Chondrocyte (in vitro differentiated cells): ENCODE measurements at regions not wholly inside any gene's neighbourhood (a gene's known extent, or its start where the extent isn't known, plus 50 kb on each side); places are given as distances from the start of the nearest gene placed in this dataset.
A peak's percentile ranks its signal among the peaks of the same experiment; 100 is the strongest.

Source experiments
- DNase-seq: peaks from one replicate; pipeline ENCODE4 v3.0.0; 2021; ENCODE audit warnings: mixed read lengths, low spot score
- H3K27ac Mint-ChIP-seq: one replicate; pipeline ENCODE4 v1.8.0; 2021; ENCODE audit warnings: mild to moderate bottlenecking, moderate library complexity, mixed read lengths; ENCODE audit not compliant: unreplicated experiment
- H3K27me3 Mint-ChIP-seq: 2 replicates; pipeline ENCODE4 v1.8.0; 2021; ENCODE audit warnings: low read depth, mixed read lengths
- H3K36me3 Mint-ChIP-seq: 2 replicates; pipeline ENCODE4 v1.8.0; 2021; ENCODE audit warnings: low read depth, mixed read lengths
- H3K4me1 Mint-ChIP-seq: 2 replicates; pipeline ENCODE4 v1.8.0; 2021; ENCODE audit warnings: low read depth, mild to moderate bottlenecking, mixed read lengths
- H3K4me3 Mint-ChIP-seq: one replicate; pipeline ENCODE4 v1.8.0; 2021; ENCODE audit warnings: mild to moderate bottlenecking, moderate library complexity, mixed read lengths; ENCODE audit not compliant: unreplicated experiment
- H3K9me3 Mint-ChIP-seq: 2 replicates; pipeline ENCODE4 v1.8.0; 2021; ENCODE audit warnings: low read depth, mixed read lengths
- TF ChIP-seq, protein P1 (sequence below): fragments of 200-600 bp; sonication (generic); IDR thresholded peaks from 2 replicates; pipeline ENCODE4 v1.5.0; 2021; ENCODE audit warnings: antibody characterized with exemption, mild to moderate bottlenecking, moderate library complexity

- no peak for DNase-seq
- H3K4me3 Mint-ChIP-seq: peak overlapping the region; percentile 32
- TF ChIP-seq, protein P1, sequence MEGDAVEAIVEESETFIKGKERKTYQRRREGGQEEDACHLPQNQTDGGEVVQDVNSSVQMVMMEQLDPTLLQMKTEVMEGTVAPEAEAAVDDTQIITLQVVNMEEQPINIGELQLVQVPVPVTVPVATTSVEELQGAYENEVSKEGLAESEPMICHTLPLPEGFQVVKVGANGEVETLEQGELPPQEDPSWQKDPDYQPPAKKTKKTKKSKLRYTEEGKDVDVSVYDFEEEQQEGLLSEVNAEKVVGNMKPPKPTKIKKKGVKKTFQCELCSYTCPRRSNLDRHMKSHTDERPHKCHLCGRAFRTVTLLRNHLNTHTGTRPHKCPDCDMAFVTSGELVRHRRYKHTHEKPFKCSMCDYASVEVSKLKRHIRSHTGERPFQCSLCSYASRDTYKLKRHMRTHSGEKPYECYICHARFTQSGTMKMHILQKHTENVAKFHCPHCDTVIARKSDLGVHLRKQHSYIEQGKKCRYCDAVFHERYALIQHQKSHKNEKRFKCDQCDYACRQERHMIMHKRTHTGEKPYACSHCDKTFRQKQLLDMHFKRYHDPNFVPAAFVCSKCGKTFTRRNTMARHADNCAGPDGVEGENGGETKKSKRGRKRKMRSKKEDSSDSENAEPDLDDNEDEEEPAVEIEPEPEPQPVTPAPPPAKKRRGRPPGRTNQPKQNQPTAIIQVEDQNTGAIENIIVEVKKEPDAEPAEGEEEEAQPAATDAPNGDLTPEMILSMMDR: no peak
- peaks cover 2% of the 10 kb centered on the region for H3K27me3 Mint-ChIP-seq
- no peaks in the 10 kb centered on the region for H3K9me3 Mint-ChIP-seq
- no peak overlapping the region for H3K27ac Mint-ChIP-seq
- peaks cover 36% of the 10 kb centered on the region for H3K4me1 Mint-ChIP-seq
- H3K36me3 Mint-ChIP-seq: no peaks in the 10 kb centered on the region
These were observed 265.9 kb downstream of the TBC1D4 start for GRCh38 chr13:75216038-75216437.

- Mint-ChIP-seq H3K4me1 (peaks cover 35% of the 10 kb centered on the region), H3K4me3 (no peak overlapping the region), H3K27me3 (peaks cover 1% of the 10 kb centered on the region), H3K9me3 (peaks cover 2% of the 10 kb centered on the region), H3K36me3 (no peaks in the 10 kb centered on the region), H3K27ac (no peak overlapping the region)
- TF ChIP-seq, protein P1: no peak
- DNase-seq: no peak
These were observed 267.1 kb downstream of the TBC1D4 start for GRCh38 chr13:75214846-75215245.

- H3K9me3 Mint-ChIP-seq: peaks cover 20% of the 10 kb centered on the region
- TF ChIP-seq, protein P1: no peak
- H3K27me3 Mint-ChIP-seq: no peaks in the 10 kb centered on the region
- H3K4me3 Mint-ChIP-seq: no peak overlapping the region
- peaks cover 6% of the 10 kb centered on the region for H3K36me3 Mint-ChIP-seq
- no peak overlapping the region for H3K27ac Mint-ChIP-seq
- peaks cover 21% of the 10 kb centered on the region for H3K4me1 Mint-ChIP-seq
- DNase-seq: no peak
These were observed 279.0 kb downstream of the TBC1D4 start for GRCh38 chr13:75202981-75203380.

DNA sequence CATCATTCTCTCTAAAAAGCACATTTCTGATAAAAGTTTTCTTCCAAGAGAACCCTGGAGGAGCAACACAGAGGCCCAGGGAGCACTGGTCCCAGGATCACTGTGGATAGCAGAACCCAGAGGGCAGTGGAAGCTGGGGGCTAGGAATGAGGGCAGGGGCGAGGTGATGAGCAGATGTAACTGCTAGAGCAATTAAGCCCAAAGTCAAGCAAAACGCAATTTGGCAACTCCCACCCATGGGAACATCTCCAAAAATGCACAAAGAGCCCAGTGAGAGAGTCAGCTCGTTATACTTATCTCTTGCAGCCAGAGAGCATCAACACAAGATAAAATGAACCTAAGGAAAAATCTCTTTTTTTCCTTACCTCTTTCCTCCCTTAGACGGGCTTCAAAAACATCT is 284.2 kb downstream of the TBC1D4 start:
- H3K27me3 Mint-ChIP-seq: no peaks in the 10 kb centered on the region
- no peak overlapping the region for H3K27ac Mint-ChIP-seq
- H3K4me3 Mint-ChIP-seq: no peak overlapping the region
- peaks cover 58% of the 10 kb centered on the region for H3K4me1 Mint-ChIP-seq
- no peaks in the 10 kb centered on the region for H3K9me3 Mint-ChIP-seq
- peaks cover 1% of the 10 kb centered on the region for H3K36me3 Mint-ChIP-seq
- DNase-seq: no peak
- TF ChIP-seq, protein P1: no peak

DNA sequence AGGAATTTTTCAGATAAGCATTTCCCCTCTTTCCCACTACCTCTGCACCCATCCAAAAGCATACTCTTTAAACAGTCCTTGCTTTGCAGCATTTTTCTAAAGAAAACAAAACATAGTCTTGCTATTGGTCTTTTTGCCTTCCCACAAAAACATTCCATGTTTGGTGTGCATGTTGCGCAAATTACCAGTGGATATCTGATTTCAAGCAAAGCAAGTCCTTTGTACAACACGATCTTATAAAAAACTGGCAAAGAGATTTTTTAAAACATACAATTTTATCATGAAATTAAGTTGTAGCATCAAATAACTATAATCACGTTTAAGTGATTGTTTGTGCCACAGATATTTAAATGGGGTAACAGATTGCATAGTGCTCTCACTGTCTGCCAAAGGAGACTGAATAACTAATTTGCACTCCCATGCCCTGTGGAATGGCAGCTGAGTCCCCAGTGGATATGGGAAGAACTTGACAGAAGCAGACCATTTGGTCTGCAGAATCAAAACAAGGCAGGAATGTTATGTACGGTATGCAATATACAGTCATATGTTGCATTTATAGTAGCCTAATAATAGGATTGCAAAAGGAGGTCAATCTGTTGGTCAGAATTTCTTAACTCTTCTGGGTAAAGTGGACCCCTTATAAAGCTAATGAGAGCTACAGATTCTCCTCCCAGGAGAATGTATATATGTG is 285.7 kb downstream of the TBC1D4 start:
- TF ChIP-seq, protein P1: peak; percentile 47
- H3K4me3 Mint-ChIP-seq: peak overlapping the region; percentile 58
- peak overlapping the region; percentile 95 for H3K27ac Mint-ChIP-seq
- peaks cover 1% of the 10 kb centered on the region for H3K36me3 Mint-ChIP-seq
- H3K9me3 Mint-ChIP-seq: no peaks in the 10 kb centered on the region
- DNase-seq: no peak
- no peaks in the 10 kb centered on the region for H3K27me3 Mint-ChIP-seq
- H3K4me1 Mint-ChIP-seq: peaks cover 55% of the 10 kb centered on the region
